ENCODE measurements at regions not wholly inside any gene's neighbourhood (a gene's known extent, or its start where the extent isn't known, plus 50 kb on each side); places are given as distances from the start of the nearest gene placed in this dataset.

DNA sequence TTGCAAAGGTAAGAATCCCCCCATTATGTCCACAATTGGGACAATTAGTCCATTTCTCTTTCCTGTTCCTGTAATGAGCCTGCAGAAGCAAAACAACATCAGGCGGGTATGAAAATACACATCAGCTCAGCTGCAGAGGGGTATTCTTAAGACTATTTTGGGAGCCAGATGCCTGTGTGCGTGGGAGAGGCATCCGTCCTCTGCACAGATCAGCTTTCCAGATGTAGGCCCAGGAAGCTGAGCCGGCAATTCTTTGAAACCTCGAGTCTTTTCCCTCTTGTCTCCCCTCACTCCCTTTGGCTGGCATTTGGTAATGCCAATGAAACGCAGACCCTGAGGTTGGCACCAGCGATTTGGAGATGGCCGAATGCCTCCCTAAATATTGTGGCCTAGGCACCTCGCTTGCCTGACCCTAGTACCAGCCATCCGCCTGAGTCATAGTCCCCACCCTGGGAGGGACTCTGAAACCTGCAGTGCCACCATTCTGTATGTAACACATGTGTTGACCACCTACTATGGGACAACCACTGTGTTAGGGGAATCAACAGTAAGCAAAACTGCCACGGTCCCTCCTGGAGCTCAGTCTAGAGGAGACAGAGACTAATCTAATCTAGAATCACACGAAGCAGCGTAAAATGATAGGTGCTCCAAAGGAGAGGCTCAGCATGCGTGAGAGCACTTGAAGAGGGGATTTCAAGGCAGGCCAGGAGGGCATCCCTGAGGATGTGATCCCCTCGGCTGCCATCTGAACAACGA is 603.0 kb downstream of the MATN1 start:
- Mint-ChIP-seq H3K36me3 (ENCODE audit: low read depth) (no peaks in the 10 kb centered on the region), H3K4me3 (no peak overlapping the region), H3K27me3 (ENCODE audit: low read depth) (peaks cover 27% of the 10 kb centered on the region), H3K4me1 (peaks cover 15% of the 10 kb centered on the region), H3K27ac (peak overlapping the region; percentile 77 to 85 (median 79)), H3K9me3 (no peaks in the 10 kb centered on the region)
- TF ChIP-seq, protein P1, sequence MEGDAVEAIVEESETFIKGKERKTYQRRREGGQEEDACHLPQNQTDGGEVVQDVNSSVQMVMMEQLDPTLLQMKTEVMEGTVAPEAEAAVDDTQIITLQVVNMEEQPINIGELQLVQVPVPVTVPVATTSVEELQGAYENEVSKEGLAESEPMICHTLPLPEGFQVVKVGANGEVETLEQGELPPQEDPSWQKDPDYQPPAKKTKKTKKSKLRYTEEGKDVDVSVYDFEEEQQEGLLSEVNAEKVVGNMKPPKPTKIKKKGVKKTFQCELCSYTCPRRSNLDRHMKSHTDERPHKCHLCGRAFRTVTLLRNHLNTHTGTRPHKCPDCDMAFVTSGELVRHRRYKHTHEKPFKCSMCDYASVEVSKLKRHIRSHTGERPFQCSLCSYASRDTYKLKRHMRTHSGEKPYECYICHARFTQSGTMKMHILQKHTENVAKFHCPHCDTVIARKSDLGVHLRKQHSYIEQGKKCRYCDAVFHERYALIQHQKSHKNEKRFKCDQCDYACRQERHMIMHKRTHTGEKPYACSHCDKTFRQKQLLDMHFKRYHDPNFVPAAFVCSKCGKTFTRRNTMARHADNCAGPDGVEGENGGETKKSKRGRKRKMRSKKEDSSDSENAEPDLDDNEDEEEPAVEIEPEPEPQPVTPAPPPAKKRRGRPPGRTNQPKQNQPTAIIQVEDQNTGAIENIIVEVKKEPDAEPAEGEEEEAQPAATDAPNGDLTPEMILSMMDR (IDR thresholded peaks at IDR 0.05; ENCODE audit: unreplicated experiment in 3 of 3) = no peak

DNA sequence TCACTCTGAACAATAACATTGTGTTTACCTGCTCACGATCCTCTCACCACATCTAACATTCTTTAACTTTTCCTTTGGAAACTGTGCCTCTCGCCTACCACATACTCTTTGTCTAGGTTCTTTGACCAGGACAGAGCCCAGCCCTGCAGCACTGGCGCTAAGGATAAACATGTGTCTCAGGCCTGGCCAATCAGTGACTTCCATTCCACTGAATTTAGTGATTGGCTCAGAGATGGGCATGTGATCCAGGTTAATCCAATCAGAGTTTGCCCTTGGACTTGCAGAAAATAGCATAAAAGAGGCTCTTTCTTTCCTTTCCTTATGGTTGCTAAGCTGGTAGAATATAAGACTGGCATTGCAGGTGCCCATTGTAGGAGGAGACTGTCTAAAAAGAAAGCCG is 605.7 kb downstream of the MATN1 start:
- H3K27me3 Mint-ChIP-seq (ENCODE audit: low read depth) = peaks cover 27% of the 10 kb centered on the region
- H3K36me3 Mint-ChIP-seq (ENCODE audit: low read depth) = no peaks in the 10 kb centered on the region
- no peaks in the 10 kb centered on the region for H3K9me3 Mint-ChIP-seq
- no peak overlapping the region for H3K27ac Mint-ChIP-seq
- peaks cover 15% of the 10 kb centered on the region for H3K4me1 Mint-ChIP-seq
- TF ChIP-seq, protein P1 (IDR thresholded peaks at IDR 0.05; ENCODE audit: unreplicated experiment in 3 of 3) = no peak
- H3K4me3 Mint-ChIP-seq = no peak overlapping the region

DNA sequence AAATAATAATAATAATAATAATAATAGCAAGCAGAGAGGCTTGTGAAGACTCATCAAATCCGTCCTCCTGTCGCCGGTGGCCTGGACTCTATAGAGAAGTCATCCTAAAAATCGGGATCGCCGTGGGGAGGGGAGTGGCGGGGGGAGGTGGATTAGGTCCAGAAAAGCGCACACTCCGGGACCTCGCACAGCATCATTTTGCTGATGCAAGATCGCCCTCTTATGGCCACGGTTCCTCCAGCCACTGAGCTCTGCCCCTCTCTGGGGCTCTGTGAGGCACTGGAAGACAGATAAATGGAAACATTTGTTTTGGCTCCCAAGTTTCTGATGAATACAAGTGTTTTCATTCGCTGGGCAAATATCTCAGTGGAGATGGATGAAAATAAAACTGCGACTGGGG is 612.0 kb downstream of the MATN1 start:
- Mint-ChIP-seq H3K27ac (peak overlapping the region in 1 of 3 experiments; percentile 35), H3K4me1 (peaks cover 14% of the 10 kb centered on the region), H3K27me3 (ENCODE audit: low read depth) (peaks cover 53% of the 10 kb centered on the region), H3K9me3 (no peaks in the 10 kb centered on the region), H3K4me3 (no peak overlapping the region), H3K36me3 (ENCODE audit: low read depth) (no peaks in the 10 kb centered on the region)
- TF ChIP-seq, protein P1 (IDR thresholded peaks at IDR 0.05; ENCODE audit: unreplicated experiment in 3 of 3) = peak; percentile 66 to 72 (median 70)

DNA sequence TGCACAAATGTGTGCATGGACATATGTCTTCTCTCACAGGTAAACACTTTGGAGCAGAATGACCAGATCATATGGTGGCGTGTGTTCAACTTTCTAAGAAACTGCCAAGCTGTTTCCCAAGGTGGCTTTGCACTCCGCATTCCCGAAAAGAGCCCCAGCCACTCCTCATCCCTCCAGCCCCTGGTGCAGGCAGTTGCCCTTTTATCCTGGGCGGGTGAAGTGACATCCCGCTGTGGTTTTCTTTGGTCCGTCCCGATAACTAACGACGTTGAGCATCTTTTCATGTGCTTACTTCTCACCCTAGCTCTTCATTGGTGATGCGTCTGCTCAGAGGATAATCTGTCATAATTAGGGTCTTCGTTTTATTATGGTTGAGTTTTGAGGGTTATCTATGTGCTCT is 612.5 kb downstream of the MATN1 start:
- Mint-ChIP-seq H3K27ac (no peak overlapping the region), H3K27me3 (ENCODE audit: low read depth) (peaks cover 56% of the 10 kb centered on the region), H3K4me3 (no peak overlapping the region), H3K4me1 (peaks cover 14% of the 10 kb centered on the region), H3K36me3 (ENCODE audit: low read depth) (no peaks in the 10 kb centered on the region), H3K9me3 (no peaks in the 10 kb centered on the region)
- TF ChIP-seq, protein P1 (IDR thresholded peaks at IDR 0.05; ENCODE audit: unreplicated experiment in 3 of 3) = no peak

DNA sequence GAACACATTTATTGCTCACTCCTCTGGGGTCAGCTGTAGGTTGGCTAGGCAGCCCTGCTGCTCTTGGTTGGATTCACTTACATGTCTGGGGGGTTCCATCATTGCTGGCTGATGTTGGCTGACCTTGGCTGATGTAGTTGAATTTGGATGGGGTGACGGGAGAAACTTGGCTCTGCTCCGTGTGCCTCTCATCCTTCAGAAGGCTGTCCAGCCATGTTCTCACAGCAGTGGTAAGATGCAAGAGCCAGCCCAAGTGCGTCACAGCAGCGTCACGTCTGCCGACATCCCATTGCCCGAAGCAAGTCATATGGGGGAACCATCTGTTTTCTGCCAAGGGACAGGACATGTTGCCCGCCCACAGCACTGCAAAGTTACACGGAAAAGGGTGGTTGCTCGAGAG is 613.5 kb downstream of the MATN1 start:
- Mint-ChIP-seq H3K27me3 (ENCODE audit: low read depth) (peaks cover 64% of the 10 kb centered on the region), H3K36me3 (ENCODE audit: low read depth) (no peaks in the 10 kb centered on the region), H3K4me3 (no peak overlapping the region), H3K9me3 (no peaks in the 10 kb centered on the region), H3K4me1 (peaks cover 14% of the 10 kb centered on the region), H3K27ac (no peak overlapping the region)
- TF ChIP-seq, protein P1 (IDR thresholded peaks at IDR 0.05; ENCODE audit: unreplicated experiment in 3 of 3) = no peak

DNA sequence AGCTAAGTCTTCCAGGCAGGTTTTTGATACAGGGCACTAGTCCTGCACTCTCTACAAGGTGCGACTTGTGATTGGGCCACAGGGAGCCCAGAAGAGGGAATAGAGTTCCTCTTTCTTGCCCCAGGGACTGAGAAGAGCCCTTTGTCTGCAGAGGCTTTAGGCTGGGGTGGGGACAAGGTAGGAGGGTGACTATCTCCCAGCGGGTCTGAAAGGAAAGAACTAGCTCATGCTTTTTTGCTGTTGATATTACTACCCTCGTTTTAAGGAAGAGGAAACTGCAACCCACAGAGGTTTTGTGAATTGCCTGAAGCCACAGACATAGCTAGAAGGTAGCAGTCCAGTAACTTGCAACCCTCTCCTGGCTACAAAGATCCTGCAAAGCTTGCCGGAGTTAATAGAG is 615.2 kb downstream of the MATN1 start:
- no peak overlapping the region for H3K4me3 Mint-ChIP-seq
- TF ChIP-seq, protein P1 (IDR thresholded peaks at IDR 0.05; ENCODE audit: unreplicated experiment in 3 of 3) = no peak
- H3K36me3 Mint-ChIP-seq (ENCODE audit: low read depth) = no peaks in the 10 kb centered on the region
- H3K4me1 Mint-ChIP-seq = peaks cover 14% of the 10 kb centered on the region
- H3K27ac Mint-ChIP-seq = no peak overlapping the region
- peaks cover 79% of the 10 kb centered on the region for H3K27me3 Mint-ChIP-seq (ENCODE audit: low read depth)
- no peaks in the 10 kb centered on the region for H3K9me3 Mint-ChIP-seq
